GM13976 (cell line): ENCODE measurements at regions not wholly inside any gene's neighbourhood (a gene's known extent, or its start where the extent isn't known, plus 50 kb on each side); places are given as distances from the start of the nearest gene placed in this dataset.
"Not testable (repeated sequence)": the region's sequence is repeated elsewhere in the genome, so short reads cannot be mapped to it uniquely, and the experiment has no call there.

Source experiments
- DNase-seq: peaks from one replicate; pipeline ENCODE4 v3.0.0; 2012; ENCODE audit warnings: low spot score
- in situ Hi-C: fragments of 300-500 bp; cut with MboI; formaldehyde crosslinking; loops from one replicate; pipeline ENCODE4 v1.12.0; 2022; ENCODE audit warnings: low sequenced_read_pairs, mixed read lengths, inconsistent platforms; ENCODE audit not compliant: unreplicated experiment
- TF ChIP-seq, protein P1 (sequence below): IDR thresholded peaks from 2 replicates; pipeline ENCODE4 v1.5.1; 2012; ENCODE audit warnings: borderline replicate concordance, mild to moderate bottlenecking; ENCODE audit not compliant: insufficient read depth; ENCODE audit errors: extremely low read depth, missing control alignments, control extremely low read depth

GRCh38 chr5:174459071-174459702 lies 265.2 kb upstream of the MSX2 start:
- in situ Hi-C loops = no loop called here
- DNase-seq = no peak
- TF ChIP-seq, protein P1, sequence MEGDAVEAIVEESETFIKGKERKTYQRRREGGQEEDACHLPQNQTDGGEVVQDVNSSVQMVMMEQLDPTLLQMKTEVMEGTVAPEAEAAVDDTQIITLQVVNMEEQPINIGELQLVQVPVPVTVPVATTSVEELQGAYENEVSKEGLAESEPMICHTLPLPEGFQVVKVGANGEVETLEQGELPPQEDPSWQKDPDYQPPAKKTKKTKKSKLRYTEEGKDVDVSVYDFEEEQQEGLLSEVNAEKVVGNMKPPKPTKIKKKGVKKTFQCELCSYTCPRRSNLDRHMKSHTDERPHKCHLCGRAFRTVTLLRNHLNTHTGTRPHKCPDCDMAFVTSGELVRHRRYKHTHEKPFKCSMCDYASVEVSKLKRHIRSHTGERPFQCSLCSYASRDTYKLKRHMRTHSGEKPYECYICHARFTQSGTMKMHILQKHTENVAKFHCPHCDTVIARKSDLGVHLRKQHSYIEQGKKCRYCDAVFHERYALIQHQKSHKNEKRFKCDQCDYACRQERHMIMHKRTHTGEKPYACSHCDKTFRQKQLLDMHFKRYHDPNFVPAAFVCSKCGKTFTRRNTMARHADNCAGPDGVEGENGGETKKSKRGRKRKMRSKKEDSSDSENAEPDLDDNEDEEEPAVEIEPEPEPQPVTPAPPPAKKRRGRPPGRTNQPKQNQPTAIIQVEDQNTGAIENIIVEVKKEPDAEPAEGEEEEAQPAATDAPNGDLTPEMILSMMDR = no peak

GRCh38 chr5:174459832-174460448 lies 264.4 kb upstream of the MSX2 start:
- no peak for DNase-seq
- TF ChIP-seq, protein P1 = no peak
- in situ Hi-C loops = no loop called here

DNA sequence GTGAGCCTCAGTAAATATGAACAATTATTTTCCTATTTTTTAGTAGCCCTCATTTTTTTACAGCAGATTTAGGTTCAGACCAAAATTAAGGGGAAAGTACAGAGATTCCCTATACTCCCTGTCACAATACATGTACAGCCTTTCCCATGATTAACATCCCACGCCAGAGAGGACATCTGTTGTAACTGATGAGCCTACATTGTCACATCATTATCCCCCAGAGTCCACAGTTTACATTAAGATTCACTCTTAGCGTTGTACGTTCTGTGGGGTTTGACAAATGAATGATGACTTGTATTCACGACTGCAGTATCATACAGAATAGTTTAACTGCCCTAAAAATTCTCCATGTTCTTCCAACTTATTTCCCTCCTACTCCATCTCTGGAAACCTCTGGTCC lies 262.3 kb upstream of the MSX2 start:
- in situ Hi-C loops = no loop called here
- TF ChIP-seq, protein P1 = no peak
- no peak for DNase-seq

- DNase-seq = no peak
- in situ Hi-C loops = no loop called here
- TF ChIP-seq, protein P1 = no peak
These were observed 259.7 kb upstream of the MSX2 start for GRCh38 chr5:174464504-174465165.

DNA sequence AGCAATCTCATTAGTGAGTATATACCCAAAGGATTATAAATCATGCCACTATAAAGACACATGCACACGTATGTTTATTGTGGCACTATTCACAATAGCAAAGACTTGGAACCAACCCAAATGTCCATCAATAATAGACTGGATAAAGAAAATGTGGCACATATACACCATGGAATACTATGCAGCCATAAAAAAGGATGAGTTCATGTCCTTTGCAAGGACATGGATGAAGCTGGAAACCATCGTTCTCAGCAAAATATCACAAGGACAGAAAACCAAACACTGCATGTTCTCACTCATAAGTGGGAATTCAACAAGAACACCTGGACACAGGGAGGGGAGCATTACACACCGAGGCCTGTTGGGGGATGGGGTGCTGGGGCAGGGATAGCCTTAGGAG lies 252.9 kb upstream of the MSX2 start:
- DNase-seq, in situ Hi-C loops: not testable (repeated sequence)

DNA sequence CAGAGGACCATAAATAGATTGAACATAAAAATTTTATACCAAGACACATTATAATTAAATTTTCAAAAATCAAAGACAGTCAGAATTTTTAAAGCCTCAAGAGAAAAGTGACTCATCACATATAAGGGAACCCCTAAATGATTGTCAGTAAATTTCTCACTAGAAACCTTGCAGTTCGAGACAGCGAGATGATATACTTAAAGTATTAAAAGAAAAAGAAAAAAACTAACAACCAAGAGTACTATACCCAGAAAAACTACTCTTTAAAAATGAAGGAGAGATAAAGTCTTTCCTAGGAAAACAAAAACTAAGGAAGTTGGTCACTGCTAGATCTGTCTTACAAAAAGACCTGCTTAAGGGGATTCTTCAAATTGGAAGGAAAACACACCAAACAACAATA lies 251.4 kb upstream of the MSX2 start:
- DNase-seq = no peak
- TF ChIP-seq, protein P1 = no peak
- in situ Hi-C loops = no loop called here

- in situ Hi-C loops, DNase-seq: not testable (repeated sequence)
These were observed 248.4 kb upstream of the MSX2 start for GRCh38 chr5:174476001-174476400.
